ENCODE measurements at regions not wholly inside any gene's neighbourhood (a gene's known extent, or its start where the extent isn't known, plus 50 kb on each side); places are given as distances from the start of the nearest gene placed in this dataset.

GRCh38 chr2:167900435-167901114 lies 346.8 kb downstream of the STK39 start:
- peaks cover 0 to 2% of the 10 kb centered on the region in 2 experiments for H3K27me3 ChIP-seq (replicated peaks in 1 of 2; ENCODE audit: control insufficient read depth in 2 of 2, extremely low read depth in 1 of 2, insufficient read depth in 2 of 2, low read length in 1 of 2)
- ATAC-seq (replicated peaks in 1 of 4): no peak
- WGBS (ENCODE audit: insufficient coverage): no CpG with 5 or more reads among the region's 3 CpGs

GRCh38 chr2:167898340-167898739 lies 349.1 kb downstream of the STK39 start:
- Mint-ChIP-seq H3K4me3 (no peak overlapping the region), H3K9me3 (peaks cover 0 to 3% (median 0%) of the 10 kb centered on the region in 3 donors), H3K27ac (no peak overlapping the region), H3K27me3 (peaks cover 13 to 23% of the 10 kb centered on the region in 2 donors), H3K36me3 (no peaks in the 10 kb centered on the region), H3K4me1 (no peaks in the 10 kb centered on the region)
- ChIA-PET POLR2A (interaction anchor here in 1 of 2 donors (0.6 kb wide), 1 partner anchor 35 kb away, joined by 3 read pairs; no protein-coding TSS in a partner anchor), CTCF (no interaction called here)
- H3K4me3 ChIP-seq (ENCODE audit: control insufficient read depth in 1 of 2, extremely low read depth in 1 of 2, low read length in 1 of 2): no peak overlapping the region
- H3K36me3 ChIP-seq (ENCODE audit: control insufficient read depth in 2 of 2, extremely low read depth in 1 of 2, insufficient read depth in 1 of 2, low read length in 1 of 2): no peaks in the 10 kb centered on the region
- WGBS (ENCODE audit: insufficient coverage): 100% methylated on average over 1 of the region's 3 CpGs
- no peaks in the 10 kb centered on the region for H3K9me3 ChIP-seq
- H3K4me1 ChIP-seq (ENCODE audit: control insufficient read depth in 1 of 2, extremely low read depth in 1 of 2, insufficient read depth in 2 of 2, low read length in 2 of 2): no peaks in the 10 kb centered on the region
- ATAC-seq (replicated peaks in 1 of 4) (no peak), DNase-seq (no peak)
- H3K27ac ChIP-seq (ENCODE audit: low read length): no peak overlapping the region
- H3K27me3 ChIP-seq (replicated peaks in 1 of 2; ENCODE audit: control insufficient read depth in 2 of 2, extremely low read depth in 1 of 2, insufficient read depth in 2 of 2, low read length in 1 of 2): peaks cover 0 to 6% of the 10 kb centered on the region in 2 experiments

More at GRCh38 chr2:167900435-167901114, 346.8 kb downstream of the STK39 start:
- ChIA-PET CTCF (no interaction called here), POLR2A (no interaction called here)
- Mint-ChIP-seq H3K4me3 (no peak overlapping the region), H3K4me1 (no peaks in the 10 kb centered on the region), H3K9me3 (peaks cover 0 to 3% (median 0%) of the 10 kb centered on the region in 3 donors), H3K27me3 (peaks cover 18 to 23% of the 10 kb centered on the region in 2 donors), H3K27ac (no peak overlapping the region), H3K36me3 (no peaks in the 10 kb centered on the region)
- Histone ChIP-seq H3K4me1 (ENCODE audit: control insufficient read depth in 1 of 2, extremely low read depth in 1 of 2, insufficient read depth in 2 of 2, low read length in 2 of 2) (no peaks in the 10 kb centered on the region), H3K9me3 (no peaks in the 10 kb centered on the region), H3K27ac (ENCODE audit: low read length) (no peak overlapping the region), H3K4me3 (ENCODE audit: control insufficient read depth in 1 of 2, extremely low read depth in 1 of 2, low read length in 1 of 2) (no peak overlapping the region), H3K36me3 (ENCODE audit: control insufficient read depth in 2 of 2, extremely low read depth in 1 of 2, insufficient read depth in 1 of 2, low read length in 1 of 2) (no peaks in the 10 kb centered on the region)
- DNase-seq: no peak

GRCh38 chr2:167891841-167892240 lies 355.6 kb downstream of the STK39 start:
- H3K36me3 Mint-ChIP-seq: no peaks in the 10 kb centered on the region
- H3K4me1 Mint-ChIP-seq: no peaks in the 10 kb centered on the region
- H3K4me3 Mint-ChIP-seq: no peak overlapping the region
- H3K9me3 Mint-ChIP-seq: peaks cover 6 to 17% (median 13%) of the 10 kb centered on the region in 3 donors
- ATAC-seq (replicated peaks in 1 of 4) (no peak), DNase-seq (no peak)
- Histone ChIP-seq H3K27ac (ENCODE audit: low read length) (no peak overlapping the region), H3K36me3 (ENCODE audit: control insufficient read depth in 2 of 2, extremely low read depth in 1 of 2, insufficient read depth in 1 of 2, low read length in 1 of 2) (no peaks in the 10 kb centered on the region), H3K27me3 (replicated peaks in 1 of 2; ENCODE audit: control insufficient read depth in 2 of 2, extremely low read depth in 1 of 2, insufficient read depth in 2 of 2, low read length in 1 of 2) (peaks cover 0 to 17% of the 10 kb centered on the region in 2 experiments), H3K4me3 (ENCODE audit: control insufficient read depth in 1 of 2, extremely low read depth in 1 of 2, low read length in 1 of 2) (no peak overlapping the region), H3K9me3 (no peaks in the 10 kb centered on the region), H3K4me1 (ENCODE audit: control insufficient read depth in 1 of 2, extremely low read depth in 1 of 2, insufficient read depth in 2 of 2, low read length in 2 of 2) (no peaks in the 10 kb centered on the region)
- POLR2A ChIA-PET: no interaction called here
- no peak overlapping the region for H3K27ac Mint-ChIP-seq
- 80% methylated on average over 1 of the region's 5 CpGs for WGBS (ENCODE audit: insufficient coverage)
- CTCF ChIA-PET: no interaction called here
- peaks cover 8 to 21% of the 10 kb centered on the region in 2 donors for H3K27me3 Mint-ChIP-seq

- peaks cover 0 to 17% of the 10 kb centered on the region in 2 experiments for H3K27me3 ChIP-seq (replicated peaks in 1 of 2; ENCODE audit: control insufficient read depth in 2 of 2, extremely low read depth in 1 of 2, insufficient read depth in 2 of 2, low read length in 1 of 2)
- no peaks in the 10 kb centered on the region for H3K36me3 ChIP-seq (ENCODE audit: control insufficient read depth in 2 of 2, extremely low read depth in 1 of 2, insufficient read depth in 1 of 2, low read length in 1 of 2)
- H3K4me1 ChIP-seq (ENCODE audit: control insufficient read depth in 1 of 2, extremely low read depth in 1 of 2, insufficient read depth in 2 of 2, low read length in 2 of 2): no peaks in the 10 kb centered on the region
- no peak overlapping the region for H3K27ac ChIP-seq (ENCODE audit: low read length)
- 93% methylated on average over 2 of the region's 2 CpGs for WGBS (ENCODE audit: insufficient coverage)
- Mint-ChIP-seq H3K36me3 (no peaks in the 10 kb centered on the region), H3K4me3 (no peak overlapping the region), H3K27ac (no peak overlapping the region), H3K9me3 (peaks cover 6 to 14% (median 13%) of the 10 kb centered on the region in 3 donors), H3K27me3 (peaks cover 5 to 12% of the 10 kb centered on the region in 2 donors), H3K4me1 (no peaks in the 10 kb centered on the region)
- ChIA-PET CTCF (no interaction called here), POLR2A (no interaction called here)
- no peak overlapping the region for H3K4me3 ChIP-seq (ENCODE audit: control insufficient read depth in 1 of 2, extremely low read depth in 1 of 2, low read length in 1 of 2)
- H3K9me3 ChIP-seq: no peaks in the 10 kb centered on the region
- DNase-seq (no peak), ATAC-seq (replicated peaks in 1 of 4) (no peak)
Measured at GRCh38 chr2:167890739-167891138, 356.7 kb downstream of the STK39 start.

- ChIA-PET POLR2A (no interaction called here), CTCF (no interaction called here)
- Histone ChIP-seq H3K9me3 (no peaks in the 10 kb centered on the region), H3K4me1 (ENCODE audit: control insufficient read depth in 1 of 2, extremely low read depth in 1 of 2, insufficient read depth in 2 of 2, low read length in 2 of 2) (no peaks in the 10 kb centered on the region), H3K27me3 (replicated peaks in 1 of 2; ENCODE audit: control insufficient read depth in 2 of 2, extremely low read depth in 1 of 2, insufficient read depth in 2 of 2, low read length in 1 of 2) (no peaks in the 10 kb centered on the region), H3K4me3 (ENCODE audit: control insufficient read depth in 1 of 2, extremely low read depth in 1 of 2, low read length in 1 of 2) (no peak overlapping the region), H3K36me3 (ENCODE audit: control insufficient read depth in 2 of 2, extremely low read depth in 1 of 2, insufficient read depth in 1 of 2, low read length in 1 of 2) (no peaks in the 10 kb centered on the region), H3K27ac (ENCODE audit: low read length) (no peak overlapping the region)
- DNase-seq (no peak), ATAC-seq (replicated peaks in 1 of 4) (no peak)
- no peak overlapping the region for H3K4me3 Mint-ChIP-seq
- H3K4me1 Mint-ChIP-seq: no peaks in the 10 kb centered on the region
- peaks cover 2 to 14% of the 10 kb centered on the region in 2 donors for H3K27me3 Mint-ChIP-seq
- 75% methylated on average over 1 of the region's 1 CpG for WGBS (ENCODE audit: insufficient coverage)
- H3K27ac Mint-ChIP-seq: no peak overlapping the region
- no peaks in the 10 kb centered on the region for H3K9me3 Mint-ChIP-seq
- H3K36me3 Mint-ChIP-seq: no peaks in the 10 kb centered on the region
Measured at GRCh38 chr2:167880415-167880814, 367.0 kb downstream of the STK39 start.

- POLR2A ChIA-PET: no interaction called here
- no peaks in the 10 kb centered on the region for H3K36me3 ChIP-seq (ENCODE audit: control insufficient read depth in 2 of 2, extremely low read depth in 1 of 2, insufficient read depth in 1 of 2, low read length in 1 of 2)
Measured at GRCh38 chr2:167875529-167875928, 371.9 kb downstream of the STK39 start.

More at GRCh38 chr2:167875529-167875928, 371.9 kb downstream of the STK39 start:
- Mint-ChIP-seq H3K4me3 (no peak overlapping the region), H3K36me3 (no peaks in the 10 kb centered on the region), H3K27me3 (peaks cover 2 to 8% of the 10 kb centered on the region in 2 donors), H3K27ac (no peak overlapping the region), H3K9me3 (no peaks in the 10 kb centered on the region), H3K4me1 (no peaks in the 10 kb centered on the region)
- Histone ChIP-seq H3K9me3 (no peaks in the 10 kb centered on the region), H3K27ac (ENCODE audit: low read length) (no peak overlapping the region), H3K27me3 (replicated peaks in 1 of 2; ENCODE audit: control insufficient read depth in 2 of 2, extremely low read depth in 1 of 2, insufficient read depth in 2 of 2, low read length in 1 of 2) (no peaks in the 10 kb centered on the region), H3K4me3 (ENCODE audit: control insufficient read depth in 1 of 2, extremely low read depth in 1 of 2, low read length in 1 of 2) (no peak overlapping the region), H3K4me1 (ENCODE audit: control insufficient read depth in 1 of 2, extremely low read depth in 1 of 2, insufficient read depth in 2 of 2, low read length in 2 of 2) (no peaks in the 10 kb centered on the region)
- ATAC-seq (replicated peaks in 1 of 4) (no peak), DNase-seq (no peak)
- CTCF ChIA-PET: no interaction called here
- 100% methylated on average over 2 of the region's 4 CpGs for WGBS (ENCODE audit: insufficient coverage)

All from T-cell (primary cell).